DND-41 (cell line): ENCODE measurements at regions not wholly inside any gene's neighbourhood (a gene's known extent, or its start where the extent isn't known, plus 50 kb on each side); places are given as distances from the start of the nearest gene placed in this dataset.
"Not testable (repeated sequence)": the region's sequence is repeated elsewhere in the genome, so short reads cannot be mapped to it uniquely, and the experiment has no call there.

Experiments
- CTCF ChIP-seq: IDR thresholded peaks from 2 replicates; pipeline ENCODE4 v1.5.1; 2012; ENCODE audit warnings: borderline replicate concordance, low read length, moderate library complexity, mild to moderate bottlenecking; ENCODE audit not compliant: poor library complexity, severe bottlenecking; ENCODE audit errors: extremely low read depth
- EZH2 ChIP-seq: IDR thresholded peaks from 3 replicates; pipeline ENCODE4 v1.6.1; 2012; ENCODE audit warnings: borderline replicate concordance, low read depth, mild to moderate bottlenecking, moderate library complexity, low read length, inconsistent platforms; ENCODE audit not compliant: severe bottlenecking

DNA sequence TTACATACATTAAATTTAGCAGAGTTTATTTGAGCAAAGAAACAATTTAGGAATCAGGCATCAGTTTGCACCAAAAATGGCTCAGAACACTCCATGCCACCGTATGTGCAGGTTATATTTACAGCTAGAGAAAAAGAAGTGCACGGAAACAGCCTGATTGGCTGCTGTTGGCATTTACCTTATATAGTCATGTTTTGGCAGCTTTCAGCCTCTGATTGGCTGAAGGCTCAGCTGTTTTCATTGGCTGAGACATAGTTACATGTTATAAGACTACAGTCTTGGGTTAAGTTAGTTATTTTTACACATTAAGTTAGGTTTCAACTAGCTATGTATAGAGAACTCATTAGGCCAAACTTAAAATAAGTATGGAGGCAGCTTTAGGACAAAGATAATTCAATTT is 104.0 kb downstream of the LIMS3 start:
- not testable (repeated sequence) for TF ChIP-seq CTCF, EZH2
